Calu3 (cell line): ENCODE measurements at regions not wholly inside any gene's neighbourhood (a gene's known extent, or its start where the extent isn't known, plus 50 kb on each side); places are given as distances from the start of the nearest gene placed in this dataset.

Experiments used
- BruUV-seq: library from RNA; stranded (reverse); fragments of 400-500 nt; replicated peaks from 2 replicates; lab custom pipeline; 2021; lab: Mats Ljungman, UMichigan
- CTCF ChIA-PET: fragments of 300-600 bp; sonication (Branson Sonifier 250); formaldehyde crosslinking; loops from one replicate; lab custom pipeline; 2022; ENCODE audit warnings: antibody characterized with exemption; lab: Charles Lee
- DNase-seq: peaks from one replicate; pipeline ENCODE4 v3.0.0; 2022
- H3K27ac Mint-ChIP-seq: one replicate; pipeline ENCODE4 v1.8.0; 2022; ENCODE audit warnings: mixed read lengths; ENCODE audit not compliant: unreplicated experiment
- H3K27me3 Mint-ChIP-seq: one replicate; pipeline ENCODE4 v1.8.0; 2022; ENCODE audit warnings: mixed read lengths; ENCODE audit not compliant: unreplicated experiment
- H3K36me3 Mint-ChIP-seq: one replicate; pipeline ENCODE4 v1.8.0; 2022; ENCODE audit warnings: mild to moderate bottlenecking, moderate library complexity, mixed read lengths; ENCODE audit not compliant: insufficient read depth, unreplicated experiment
- H3K4me1 Mint-ChIP-seq: one replicate; pipeline ENCODE4 v1.8.0; 2022; ENCODE audit warnings: mild to moderate bottlenecking, low read depth, mixed read lengths; ENCODE audit not compliant: unreplicated experiment
- H3K4me3 Mint-ChIP-seq: one replicate; pipeline ENCODE4 v1.8.0; 2022; ENCODE audit warnings: mild to moderate bottlenecking, low read depth, moderate library complexity, mixed read lengths; ENCODE audit not compliant: unreplicated experiment
- H3K9me3 Mint-ChIP-seq: one replicate; pipeline ENCODE4 v1.8.0; 2022; ENCODE audit warnings: low read depth, mixed read lengths; ENCODE audit not compliant: unreplicated experiment
- intact Hi-C: fragments of 100-400 bp; cut with micrococcal nuclease; formaldehyde crosslinking; loops from one replicate; pipeline ENCODE4 v1.10.0; 2022; ENCODE audit not compliant: unreplicated experiment
- TF ChIP-seq, protein P1 (sequence below): fragments of 200-600 bp; IDR thresholded peaks from one replicate; pipeline ENCODE4 v1.8.0; 2022; ENCODE audit warnings: antibody characterized with exemption; ENCODE audit not compliant: unreplicated experiment

DNA sequence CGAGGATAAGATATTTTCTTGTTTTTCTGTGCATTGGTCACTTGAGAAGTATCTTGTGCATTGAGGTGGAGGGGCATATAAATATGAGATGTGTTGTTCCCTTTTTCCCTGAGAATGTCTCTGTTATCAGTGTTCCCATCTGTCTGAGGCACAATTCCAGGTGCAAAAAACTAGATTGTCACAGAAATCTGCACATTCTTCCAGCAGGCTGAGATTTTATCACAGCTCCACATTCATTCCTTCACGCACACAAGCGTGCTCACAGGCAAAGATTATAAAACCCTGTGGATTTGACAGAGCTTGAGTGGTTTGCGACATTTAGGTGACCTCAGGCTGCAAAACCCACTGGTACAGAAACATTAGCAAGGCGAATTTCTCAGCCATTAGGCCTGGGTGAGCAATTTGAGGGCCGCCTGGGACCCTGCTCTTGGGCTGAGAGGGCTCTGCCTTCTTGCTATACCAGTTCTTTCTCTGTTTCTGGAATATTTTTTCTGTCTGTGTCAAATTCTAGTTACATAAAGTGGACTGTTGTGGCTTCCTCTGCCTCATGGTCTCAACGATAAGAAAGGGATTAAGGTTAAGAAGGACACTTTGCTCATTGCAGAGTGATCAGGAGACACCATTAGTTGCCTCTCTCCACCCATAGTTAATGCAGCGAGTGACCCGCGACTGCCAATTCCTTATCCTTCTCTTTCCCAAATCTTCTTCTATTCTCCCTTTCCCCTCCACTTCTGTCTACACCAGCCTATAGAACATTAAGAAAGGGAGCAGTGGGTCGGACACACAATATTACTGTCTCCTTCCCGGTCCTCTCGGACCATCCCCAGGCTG, 86.7 kb upstream of the C1QTNF7 start:
- CTCF ChIA-PET = no interaction called here
- no TSS peak for BruUV-seq
- Mint-ChIP-seq H3K27me3 (peaks cover 38% of the 10 kb centered on the region), H3K4me3 (no peak overlapping the region), H3K9me3 (no peaks in the 10 kb centered on the region), H3K4me1 (peaks cover 8% of the 10 kb centered on the region), H3K27ac (no peak overlapping the region), H3K36me3 (no peaks in the 10 kb centered on the region)
- DNase-seq = no peak
- intact Hi-C loops = no loop called here
- TF ChIP-seq, protein P1, sequence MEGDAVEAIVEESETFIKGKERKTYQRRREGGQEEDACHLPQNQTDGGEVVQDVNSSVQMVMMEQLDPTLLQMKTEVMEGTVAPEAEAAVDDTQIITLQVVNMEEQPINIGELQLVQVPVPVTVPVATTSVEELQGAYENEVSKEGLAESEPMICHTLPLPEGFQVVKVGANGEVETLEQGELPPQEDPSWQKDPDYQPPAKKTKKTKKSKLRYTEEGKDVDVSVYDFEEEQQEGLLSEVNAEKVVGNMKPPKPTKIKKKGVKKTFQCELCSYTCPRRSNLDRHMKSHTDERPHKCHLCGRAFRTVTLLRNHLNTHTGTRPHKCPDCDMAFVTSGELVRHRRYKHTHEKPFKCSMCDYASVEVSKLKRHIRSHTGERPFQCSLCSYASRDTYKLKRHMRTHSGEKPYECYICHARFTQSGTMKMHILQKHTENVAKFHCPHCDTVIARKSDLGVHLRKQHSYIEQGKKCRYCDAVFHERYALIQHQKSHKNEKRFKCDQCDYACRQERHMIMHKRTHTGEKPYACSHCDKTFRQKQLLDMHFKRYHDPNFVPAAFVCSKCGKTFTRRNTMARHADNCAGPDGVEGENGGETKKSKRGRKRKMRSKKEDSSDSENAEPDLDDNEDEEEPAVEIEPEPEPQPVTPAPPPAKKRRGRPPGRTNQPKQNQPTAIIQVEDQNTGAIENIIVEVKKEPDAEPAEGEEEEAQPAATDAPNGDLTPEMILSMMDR = no peak

DNA sequence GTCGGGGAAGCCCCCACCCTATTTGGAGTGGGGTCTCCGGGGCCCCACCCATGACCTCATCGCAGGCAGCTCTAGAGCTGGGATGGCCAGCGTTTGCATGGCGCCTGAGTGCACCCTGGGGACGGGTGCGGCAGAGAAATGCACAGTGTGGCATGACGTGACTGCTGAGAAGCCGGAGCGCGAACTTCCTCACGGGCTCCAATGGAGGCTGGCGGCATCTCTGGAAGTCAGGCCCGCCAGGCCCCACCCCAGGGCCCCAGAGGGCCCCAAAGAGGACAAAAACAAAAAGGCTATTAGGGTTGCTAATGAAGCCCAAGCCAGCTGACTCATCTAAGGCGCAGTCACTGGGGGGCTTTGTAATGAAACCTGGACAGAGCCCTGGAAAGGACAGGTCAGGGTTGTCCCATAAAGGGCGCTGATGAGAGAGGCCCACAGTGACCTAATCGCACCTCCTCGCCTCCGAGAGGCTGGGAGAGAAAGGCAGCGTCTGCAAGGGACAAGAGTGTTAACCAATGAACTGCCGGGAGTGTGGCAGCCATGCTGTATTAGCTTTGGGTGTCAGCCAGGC, 86.0 kb upstream of the C1QTNF7 start:
- Mint-ChIP-seq H3K4me1 (peaks cover 6% of the 10 kb centered on the region), H3K36me3 (no peaks in the 10 kb centered on the region), H3K9me3 (no peaks in the 10 kb centered on the region), H3K27ac (no peak overlapping the region), H3K27me3 (peaks cover 45% of the 10 kb centered on the region), H3K4me3 (no peak overlapping the region)
- TF ChIP-seq, protein P1 = no peak
- no peak for DNase-seq
- CTCF ChIA-PET = no interaction called here
- no TSS peak for BruUV-seq
- intact Hi-C loops = no loop called here

DNA sequence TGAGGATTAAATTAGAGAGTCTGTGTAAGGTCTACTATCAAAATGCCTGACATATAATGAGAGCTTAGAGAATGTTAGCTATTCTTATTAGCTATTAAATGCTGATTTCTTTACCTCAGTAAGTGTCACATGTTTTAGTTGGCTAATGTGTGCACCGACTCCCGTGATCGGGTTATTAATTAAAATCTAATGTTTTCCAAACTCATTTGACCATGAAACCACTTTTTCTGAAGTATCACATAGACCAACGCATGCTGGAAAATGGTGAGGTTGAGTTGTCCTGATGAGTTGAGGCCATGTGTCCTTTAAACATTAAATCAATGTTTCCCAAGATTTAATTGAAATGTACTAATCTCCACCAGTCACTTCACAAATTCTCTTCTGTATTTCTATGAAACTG, 84.8 kb upstream of the C1QTNF7 start:
- BruUV-seq = no TSS peak
- intact Hi-C loops = no loop called here
- no peak for DNase-seq
- H3K4me3 Mint-ChIP-seq = no peak overlapping the region
- no peaks in the 10 kb centered on the region for H3K36me3 Mint-ChIP-seq
- H3K9me3 Mint-ChIP-seq = no peaks in the 10 kb centered on the region
- TF ChIP-seq, protein P1 = no peak
- H3K27ac Mint-ChIP-seq = no peak overlapping the region
- CTCF ChIA-PET = interaction anchor here (0.6 kb wide), 1 partner anchor 663 kb away, joined by 3 read pairs; no protein-coding TSS in a partner anchor
- H3K27me3 Mint-ChIP-seq = peaks cover 56% of the 10 kb centered on the region
- no peaks in the 10 kb centered on the region for H3K4me1 Mint-ChIP-seq

DNA sequence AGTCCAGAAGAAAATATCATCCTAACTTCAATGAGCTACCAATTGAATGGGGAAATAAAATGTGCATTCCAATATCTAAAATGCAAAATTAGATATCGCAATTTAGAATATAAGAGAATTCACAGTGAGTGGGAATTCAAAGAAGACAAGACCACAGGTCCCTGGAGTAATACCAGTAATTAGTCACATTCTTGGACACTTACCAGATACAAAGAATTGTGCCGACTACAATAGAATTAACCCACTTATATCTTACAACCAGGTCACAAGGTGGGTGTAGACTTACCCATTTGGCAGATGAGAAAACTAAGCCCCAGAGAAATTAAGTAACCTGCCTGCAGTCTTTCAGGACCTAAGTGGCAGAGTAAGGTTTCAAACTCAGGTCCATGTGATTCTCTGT, 84.3 kb upstream of the C1QTNF7 start:
- Mint-ChIP-seq H3K4me1 (no peaks in the 10 kb centered on the region), H3K4me3 (no peak overlapping the region), H3K36me3 (no peaks in the 10 kb centered on the region), H3K9me3 (no peaks in the 10 kb centered on the region), H3K27me3 (peaks cover 56% of the 10 kb centered on the region), H3K27ac (no peak overlapping the region)
- intact Hi-C loops = no loop called here
- DNase-seq = no peak
- TF ChIP-seq, protein P1 = no peak
- CTCF ChIA-PET = no interaction called here
- no TSS peak for BruUV-seq
